IPS-18a (cell line): ENCODE measurements at regions not wholly inside any gene's neighbourhood (a gene's known extent, or its start where the extent isn't known, plus 50 kb on each side); places are given as distances from the start of the nearest gene placed in this dataset.

Experiments
- H3K27ac ChIP-seq: one replicate; pipeline ENCODE4 v1.5.1; 2013; ENCODE audit warnings: low read length
- H3K27me3 ChIP-seq: one replicate; pipeline ENCODE4 v1.6.1; 2013; ENCODE audit warnings: mild to moderate bottlenecking, low read length; ENCODE audit not compliant: control insufficient read depth, insufficient read depth
- H3K36me3 ChIP-seq: one replicate; pipeline ENCODE4 v1.6.1; 2013; ENCODE audit warnings: low read depth, low read length; ENCODE audit not compliant: control insufficient read depth
- H3K4me1 ChIP-seq: one replicate; pipeline ENCODE4 v1.6.1; 2013; ENCODE audit warnings: low read depth, low read length; ENCODE audit not compliant: control insufficient read depth
- H3K4me3 ChIP-seq: one replicate; pipeline ENCODE4 v1.5.1; 2013; ENCODE audit warnings: low read length
- H3K9ac ChIP-seq: one replicate; pipeline ENCODE4 v1.6.1; 2013; ENCODE audit warnings: mild to moderate bottlenecking, low read length, moderate library complexity
- H3K9me3 ChIP-seq: one replicate; pipeline ENCODE4 v1.6.1; 2013; ENCODE audit warnings: low read depth, low read length; ENCODE audit not compliant: control insufficient read depth

- Histone ChIP-seq H3K4me1 (no peaks in the 10 kb centered on the region), H3K36me3 (no peaks in the 10 kb centered on the region), H3K4me3 (no peak overlapping the region), H3K9ac (no peak overlapping the region), H3K27me3 (no peaks in the 10 kb centered on the region), H3K27ac (no peak overlapping the region), H3K9me3 (no peaks in the 10 kb centered on the region)
Measured at GRCh38 chr5:113800686-113801085, 287.2 kb downstream of the YTHDC2 start.

GRCh38 chr5:113804264-113804663 is 290.8 kb downstream of the YTHDC2 start:
- Histone ChIP-seq H3K36me3 (no peaks in the 10 kb centered on the region), H3K27ac (no peak overlapping the region), H3K4me3 (no peak overlapping the region), H3K4me1 (peaks cover 9% of the 10 kb centered on the region), H3K9ac (no peak overlapping the region), H3K27me3 (no peaks in the 10 kb centered on the region), H3K9me3 (no peaks in the 10 kb centered on the region)

GRCh38 chr5:113804943-113805342 is 291.4 kb downstream of the YTHDC2 start:
- no peaks in the 10 kb centered on the region for H3K27me3 ChIP-seq
- peaks cover 9% of the 10 kb centered on the region for H3K4me1 ChIP-seq
- H3K9ac ChIP-seq: no peak overlapping the region
- H3K9me3 ChIP-seq: no peaks in the 10 kb centered on the region
- H3K36me3 ChIP-seq: no peaks in the 10 kb centered on the region
- H3K4me3 ChIP-seq: no peak overlapping the region
- no peak overlapping the region for H3K27ac ChIP-seq

GRCh38 chr5:113806250-113806649 is 292.8 kb downstream of the YTHDC2 start:
- H3K4me1 ChIP-seq: peaks cover 9% of the 10 kb centered on the region
- no peaks in the 10 kb centered on the region for H3K9me3 ChIP-seq
- no peak overlapping the region for H3K4me3 ChIP-seq
- H3K36me3 ChIP-seq: no peaks in the 10 kb centered on the region
- no peaks in the 10 kb centered on the region for H3K27me3 ChIP-seq
- H3K27ac ChIP-seq: no peak overlapping the region
- H3K9ac ChIP-seq: no peak overlapping the region

- Histone ChIP-seq H3K4me1 (peaks cover 9% of the 10 kb centered on the region), H3K27me3 (no peaks in the 10 kb centered on the region), H3K27ac (no peak overlapping the region), H3K36me3 (no peaks in the 10 kb centered on the region), H3K9ac (no peak overlapping the region), H3K4me3 (no peak overlapping the region), H3K9me3 (no peaks in the 10 kb centered on the region)
Measured at GRCh38 chr5:113806904-113807303, 293.4 kb downstream of the YTHDC2 start.

GRCh38 chr5:113807427-113807991 is 294.0 kb downstream of the YTHDC2 start:
- Histone ChIP-seq H3K4me3 (no peak overlapping the region), H3K27ac (no peak overlapping the region), H3K9ac (no peak overlapping the region)

GRCh38 chr5:113808956-113809355 is 295.5 kb downstream of the YTHDC2 start:
- no peaks in the 10 kb centered on the region for H3K9me3 ChIP-seq
- no peak overlapping the region for H3K4me3 ChIP-seq
- H3K4me1 ChIP-seq: peaks cover 9% of the 10 kb centered on the region
- no peaks in the 10 kb centered on the region for H3K27me3 ChIP-seq
- no peak overlapping the region for H3K9ac ChIP-seq
- H3K36me3 ChIP-seq: no peaks in the 10 kb centered on the region
- no peak overlapping the region for H3K27ac ChIP-seq

More at GRCh38 chr5:113807427-113807991, 294.0 kb downstream of the YTHDC2 start:
- Histone ChIP-seq H3K27me3 (no peaks in the 10 kb centered on the region), H3K4me1 (peaks cover 9% of the 10 kb centered on the region), H3K36me3 (no peaks in the 10 kb centered on the region), H3K9me3 (no peaks in the 10 kb centered on the region)

- Histone ChIP-seq H3K4me3 (no peak overlapping the region), H3K27ac (no peak overlapping the region), H3K4me1 (peaks cover 9% of the 10 kb centered on the region), H3K27me3 (no peaks in the 10 kb centered on the region), H3K9me3 (no peaks in the 10 kb centered on the region), H3K9ac (no peak overlapping the region), H3K36me3 (no peaks in the 10 kb centered on the region)
Measured at GRCh38 chr5:113809626-113810025, 296.1 kb downstream of the YTHDC2 start.

- no peak overlapping the region for H3K27ac ChIP-seq
Measured at GRCh38 chr5:113813466-113813865, 300.0 kb downstream of the YTHDC2 start.

GRCh38 chr5:113817683-113818082 is 304.2 kb downstream of the YTHDC2 start:
- H3K36me3 ChIP-seq: no peaks in the 10 kb centered on the region
- no peak overlapping the region for H3K9ac ChIP-seq
- H3K4me3 ChIP-seq: no peak overlapping the region
- H3K9me3 ChIP-seq: no peaks in the 10 kb centered on the region
- no peaks in the 10 kb centered on the region for H3K4me1 ChIP-seq
- H3K27me3 ChIP-seq: no peaks in the 10 kb centered on the region
- no peak overlapping the region for H3K27ac ChIP-seq

More at GRCh38 chr5:113813466-113813865, 300.0 kb downstream of the YTHDC2 start:
- Histone ChIP-seq H3K4me3 (no peak overlapping the region), H3K4me1 (no peaks in the 10 kb centered on the region), H3K27me3 (no peaks in the 10 kb centered on the region), H3K36me3 (no peaks in the 10 kb centered on the region), H3K9ac (no peak overlapping the region), H3K9me3 (no peaks in the 10 kb centered on the region)

- no peaks in the 10 kb centered on the region for H3K9me3 ChIP-seq
- H3K9ac ChIP-seq: no peak overlapping the region
- H3K4me1 ChIP-seq: no peaks in the 10 kb centered on the region
Measured at GRCh38 chr5:113823696-113824095, 310.2 kb downstream of the YTHDC2 start.

GRCh38 chr5:113824307-113824706 is 310.8 kb downstream of the YTHDC2 start:
- no peak overlapping the region for H3K4me3 ChIP-seq
- no peak overlapping the region for H3K9ac ChIP-seq
- no peaks in the 10 kb centered on the region for H3K9me3 ChIP-seq
- H3K27me3 ChIP-seq: no peaks in the 10 kb centered on the region
- no peaks in the 10 kb centered on the region for H3K4me1 ChIP-seq
- H3K27ac ChIP-seq: no peak overlapping the region
- H3K36me3 ChIP-seq: no peaks in the 10 kb centered on the region

More at GRCh38 chr5:113823696-113824095, 310.2 kb downstream of the YTHDC2 start:
- Histone ChIP-seq H3K27ac (no peak overlapping the region), H3K27me3 (no peaks in the 10 kb centered on the region), H3K36me3 (no peaks in the 10 kb centered on the region), H3K4me3 (no peak overlapping the region)
